ENCODE measurements at regions not wholly inside any gene's neighbourhood (a gene's known extent, or its start where the extent isn't known, plus 50 kb on each side); places are given as distances from the start of the nearest gene placed in this dataset.

DNA sequence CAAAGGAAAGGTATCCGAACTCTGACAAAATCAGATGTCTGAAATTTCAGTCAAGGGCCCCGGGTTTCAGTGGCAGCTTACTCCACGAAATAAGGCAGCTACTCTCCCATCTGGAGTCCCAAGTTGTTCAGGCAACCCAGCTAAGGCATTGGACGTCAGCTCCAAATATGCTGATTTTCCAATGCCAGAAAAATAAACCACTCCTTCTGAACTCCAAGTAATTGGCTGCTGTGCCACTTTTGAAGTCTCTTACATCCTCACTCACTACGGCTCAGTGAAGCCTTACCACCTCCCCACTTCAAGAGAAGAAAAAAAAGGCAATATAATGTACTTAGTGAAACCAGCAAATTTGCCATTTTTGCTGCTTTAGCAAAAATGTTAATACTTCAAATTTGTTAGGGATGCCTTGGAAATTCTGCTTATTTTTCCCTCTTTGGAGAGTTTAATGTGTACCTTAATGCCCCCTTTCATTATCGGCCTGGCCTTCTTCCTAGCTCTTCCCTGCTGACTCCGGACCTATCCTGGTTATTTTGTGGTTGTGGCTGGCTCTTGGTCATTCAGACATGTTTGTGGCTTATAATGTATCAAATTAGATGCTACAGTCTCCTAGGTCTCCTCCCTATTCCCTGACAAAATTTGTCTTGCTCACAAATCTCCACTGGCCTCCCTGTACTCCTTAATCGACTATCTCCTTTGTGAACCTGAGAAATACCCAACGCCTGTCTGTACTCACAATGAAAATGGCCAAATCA lies 589.2 kb upstream of the ZEB2 start:
- no peak overlapping the region for H3K4me3 ChIP-seq (ENCODE audit: low read depth, low read length)
- TF ChIP-seq, protein P1, sequence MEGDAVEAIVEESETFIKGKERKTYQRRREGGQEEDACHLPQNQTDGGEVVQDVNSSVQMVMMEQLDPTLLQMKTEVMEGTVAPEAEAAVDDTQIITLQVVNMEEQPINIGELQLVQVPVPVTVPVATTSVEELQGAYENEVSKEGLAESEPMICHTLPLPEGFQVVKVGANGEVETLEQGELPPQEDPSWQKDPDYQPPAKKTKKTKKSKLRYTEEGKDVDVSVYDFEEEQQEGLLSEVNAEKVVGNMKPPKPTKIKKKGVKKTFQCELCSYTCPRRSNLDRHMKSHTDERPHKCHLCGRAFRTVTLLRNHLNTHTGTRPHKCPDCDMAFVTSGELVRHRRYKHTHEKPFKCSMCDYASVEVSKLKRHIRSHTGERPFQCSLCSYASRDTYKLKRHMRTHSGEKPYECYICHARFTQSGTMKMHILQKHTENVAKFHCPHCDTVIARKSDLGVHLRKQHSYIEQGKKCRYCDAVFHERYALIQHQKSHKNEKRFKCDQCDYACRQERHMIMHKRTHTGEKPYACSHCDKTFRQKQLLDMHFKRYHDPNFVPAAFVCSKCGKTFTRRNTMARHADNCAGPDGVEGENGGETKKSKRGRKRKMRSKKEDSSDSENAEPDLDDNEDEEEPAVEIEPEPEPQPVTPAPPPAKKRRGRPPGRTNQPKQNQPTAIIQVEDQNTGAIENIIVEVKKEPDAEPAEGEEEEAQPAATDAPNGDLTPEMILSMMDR (IDR thresholded peaks at IDR 0.05; ENCODE audit: insufficient read depth, low read depth, low read length) = no peak
- no peak for DNase-seq (ENCODE audit: low read depth)

DNA sequence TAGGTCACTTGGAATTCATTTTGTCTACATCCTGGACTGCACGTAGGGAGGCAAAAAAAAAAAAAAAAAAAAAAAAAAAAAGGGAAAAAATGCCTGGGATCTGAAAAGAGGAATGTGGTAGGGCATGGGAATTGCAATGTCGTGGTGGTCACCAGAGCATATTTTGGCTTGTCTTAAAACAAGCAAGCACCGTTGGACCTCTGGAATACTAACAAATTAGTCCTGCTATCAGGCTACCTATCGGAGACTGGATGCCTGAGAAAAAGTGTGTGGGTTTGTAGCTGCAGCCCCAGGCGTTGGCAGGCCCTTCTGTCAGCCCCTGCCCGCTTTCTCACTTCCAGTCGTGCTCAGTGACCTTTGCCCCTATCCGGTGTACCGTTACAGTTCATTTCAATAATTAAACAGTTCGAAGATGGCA lies 588.5 kb upstream of the ZEB2 start:
- DNase-seq (ENCODE audit: low read depth) = no peak
- no peak overlapping the region for H3K4me3 ChIP-seq (ENCODE audit: low read depth, low read length)
- TF ChIP-seq, protein P1 (IDR thresholded peaks at IDR 0.05; ENCODE audit: insufficient read depth, low read depth, low read length) = no peak

DNA sequence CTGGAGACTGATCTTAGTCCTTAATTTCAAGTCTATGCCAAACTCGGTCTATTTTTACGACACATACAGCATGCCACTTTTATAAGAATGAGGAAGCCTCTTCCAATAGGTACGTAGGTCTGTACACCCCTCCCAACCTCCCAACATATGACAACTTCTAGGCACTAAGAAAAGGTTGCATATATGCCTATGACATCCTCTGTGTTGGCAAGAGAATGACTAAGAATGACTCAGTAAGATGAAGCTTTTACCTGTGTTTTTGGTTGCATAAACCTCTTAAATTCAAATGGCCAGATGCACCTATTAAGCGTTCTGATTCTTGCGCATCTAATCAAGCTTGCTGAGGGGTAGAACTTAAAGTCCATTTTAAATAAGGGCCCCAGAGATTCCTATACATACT lies 586.4 kb upstream of the ZEB2 start:
- TF ChIP-seq, protein P1 (IDR thresholded peaks at IDR 0.05; ENCODE audit: insufficient read depth, low read depth, low read length) = no peak
- no peak overlapping the region for H3K4me3 ChIP-seq (ENCODE audit: low read depth, low read length)
- DNase-seq (ENCODE audit: low read depth) = no peak

DNA sequence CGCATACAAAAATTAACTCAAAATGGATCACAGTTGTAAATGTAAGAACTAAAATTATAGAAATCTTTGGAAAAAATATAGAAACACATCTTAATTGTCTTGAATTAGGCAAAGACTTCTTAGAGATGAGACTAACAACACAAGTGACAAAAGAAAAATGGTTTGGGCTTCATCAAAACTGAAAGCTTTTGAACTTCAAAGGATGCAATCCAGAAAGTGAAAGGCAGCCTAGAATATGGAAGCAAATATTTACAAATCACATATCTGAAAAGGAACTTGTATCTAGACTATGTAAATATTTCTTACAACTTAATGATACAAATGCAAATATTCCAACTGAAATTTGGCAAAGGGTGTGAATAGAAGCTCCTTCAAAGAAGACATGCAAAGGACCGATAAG lies 582.8 kb upstream of the ZEB2 start:
- TF ChIP-seq, protein P1 (IDR thresholded peaks at IDR 0.05; ENCODE audit: insufficient read depth, low read depth, low read length) = no peak
- DNase-seq (ENCODE audit: low read depth) = no peak

DNA sequence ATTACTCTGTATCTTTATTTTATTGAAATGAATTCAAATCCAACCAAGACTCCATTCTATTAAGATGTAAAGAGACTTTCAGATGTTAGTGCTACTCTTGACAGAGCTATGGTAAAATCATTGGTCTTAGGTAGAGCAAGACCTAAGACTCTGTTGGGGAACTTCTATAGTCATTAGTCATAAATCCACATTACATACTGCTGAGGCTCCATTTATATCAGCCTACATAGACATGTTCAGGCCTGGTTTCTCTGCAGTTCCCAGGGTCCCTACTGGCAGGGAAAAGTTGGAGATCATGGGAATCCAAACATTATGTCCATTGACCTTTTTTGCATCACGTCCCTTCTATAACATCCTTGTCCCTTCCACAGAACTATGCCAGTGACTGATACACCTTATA lies 580.4 kb upstream of the ZEB2 start:
- TF ChIP-seq, protein P1 (IDR thresholded peaks at IDR 0.05; ENCODE audit: insufficient read depth, low read depth, low read length) = no peak
- no peak for DNase-seq (ENCODE audit: low read depth)

More for the DNA sequence above, 582.8 kb upstream of the ZEB2 start:
- H3K4me3 ChIP-seq (ENCODE audit: low read depth, low read length) = no peak overlapping the region

DNA sequence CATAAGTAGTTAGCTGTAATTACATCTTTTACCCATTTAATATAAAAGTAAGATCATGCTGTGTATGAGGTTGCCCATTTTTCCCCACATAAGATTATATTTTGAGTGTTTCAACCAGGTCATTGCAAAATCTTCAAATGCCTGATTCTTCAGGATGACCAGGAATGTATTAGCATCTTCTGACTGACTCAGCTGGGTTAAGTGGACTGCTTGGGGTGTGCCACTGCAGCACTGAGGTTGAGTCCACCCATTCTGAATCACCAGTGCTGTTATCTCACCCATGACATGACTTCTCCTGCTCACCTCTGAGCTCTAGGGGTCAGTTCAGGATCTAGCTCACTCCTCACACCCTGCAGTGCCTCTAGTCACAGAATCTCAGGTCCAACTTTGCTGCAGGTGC lies 576.7 kb upstream of the ZEB2 start:
- no peak for DNase-seq (ENCODE audit: low read depth)
- H3K4me3 ChIP-seq (ENCODE audit: low read depth, low read length) = no peak overlapping the region
- TF ChIP-seq, protein P1 (IDR thresholded peaks at IDR 0.05; ENCODE audit: insufficient read depth, low read depth, low read length) = no peak

More for the DNA sequence above, 580.4 kb upstream of the ZEB2 start:
- no peak overlapping the region for H3K4me3 ChIP-seq (ENCODE audit: low read depth, low read length)
